SU-DHL-6 (cell line): ENCODE measurements at regions not wholly inside any gene's neighbourhood (a gene's known extent, or its start where the extent isn't known, plus 50 kb on each side); places are given as distances from the start of the nearest gene placed in this dataset.

Experiments used
- H2AFZ ChIP-seq: fragments of 200-600 bp; sonication (generic); 2 replicates; pipeline ENCODE4 v1.6.1; 2014; ENCODE audit warnings: low read depth, mild to moderate bottlenecking, moderate library complexity, mixed read lengths, antibody characterized with exemption, low read length; ENCODE audit not compliant: severe bottlenecking
- H3F3A ChIP-seq: fragments of 200-600 bp; shearing (Covaris generic); 2 replicates; pipeline ENCODE4 v1.6.0; 2016; ENCODE audit warnings: antibody characterized with exemption, mild to moderate bottlenecking; ENCODE audit not compliant: insufficient read depth
- H3K27ac ChIP-seq: fragments of 200-600 bp; sonication (generic); 2 replicates; pipeline ENCODE4 v1.5.1; 2016; ENCODE audit warnings: low read depth, mild to moderate bottlenecking, low read length, moderate library complexity, mixed read lengths
- H3K27me3 ChIP-seq: fragments of 200-600 bp; sonication (generic), shearing (Covaris generic); 2 replicates; pipeline ENCODE4 v1.6.0; 2014; ENCODE audit warnings: mild to moderate bottlenecking, low read length
- H3K36me3 ChIP-seq: fragments of 200-600 bp; sonication (generic); 2 replicates; pipeline ENCODE4 v1.6.1; 2014; ENCODE audit warnings: mild to moderate bottlenecking, low read length, mixed read lengths
- H3K4me2 ChIP-seq: fragments of 300-600, 200-600 bp; shearing (Covaris generic), sonication (generic); 2 replicates; pipeline ENCODE4 v1.6.0; 2014; ENCODE audit warnings: low read length, low read depth, mild to moderate bottlenecking; ENCODE audit not compliant: poor library complexity, severe bottlenecking
- H3K4me3 ChIP-seq: fragments of 200-600 bp; sonication (generic); 2 replicates; pipeline ENCODE4 v1.5.1; 2014; ENCODE audit warnings: antibody characterized with exemption, low read length, mild to moderate bottlenecking, mixed read lengths; ENCODE audit not compliant: insufficient read depth, poor library complexity, severe bottlenecking
- H3K79me2 ChIP-seq: fragments of 200-600 bp; sonication (generic); 2 replicates; pipeline ENCODE4 v1.6.1; 2014; ENCODE audit warnings: mild to moderate bottlenecking, low read length, moderate library complexity; ENCODE audit not compliant: insufficient read depth
- H3K9ac ChIP-seq: fragments of 200-600 bp; sonication (generic); 2 replicates; pipeline ENCODE4 v1.7.0; 2014; ENCODE audit warnings: mild to moderate bottlenecking, low read length
- H3K9me2 ChIP-seq: fragments of 200-600 bp; sonication (generic); replicated peaks from 2 replicates; pipeline ENCODE4 v1.6.1; 2014; ENCODE audit warnings: low read length; ENCODE audit not compliant: insufficient read depth
- H3K9me3 ChIP-seq: fragments of 200-600 bp; sonication (generic); 2 replicates; pipeline ENCODE4 v1.6.1; 2014; ENCODE audit warnings: low read length, mixed read lengths; ENCODE audit not compliant: insufficient read depth
- H4K20me1 ChIP-seq: fragments of 200-600 bp; sonication (generic); 2 replicates; pipeline ENCODE4 v1.6.1; 2014; ENCODE audit warnings: low read depth, mild to moderate bottlenecking, antibody characterized with exemption, low read length, moderate library complexity, mixed read lengths
- CTCF ChIP-seq: fragments of 200-600 bp; sonication (generic); IDR thresholded peaks from one replicate; pipeline ENCODE4 v1.5.1; 2017; ENCODE audit warnings: antibody characterized with exemption, mild to moderate bottlenecking, low read length, moderate library complexity; ENCODE audit not compliant: insufficient read depth, poor library complexity, severe bottlenecking
- EZH2phosphoT487 ChIP-seq: fragments of 200-600 bp; sonication (generic), shearing (Covaris generic); conservative IDR thresholded peaks from 2 replicates; pipeline ENCODE4 v1.6.1; 2018; ENCODE audit warnings: mild to moderate bottlenecking, antibody characterized with exemption, low read length, moderate library complexity, mixed read lengths

DNA sequence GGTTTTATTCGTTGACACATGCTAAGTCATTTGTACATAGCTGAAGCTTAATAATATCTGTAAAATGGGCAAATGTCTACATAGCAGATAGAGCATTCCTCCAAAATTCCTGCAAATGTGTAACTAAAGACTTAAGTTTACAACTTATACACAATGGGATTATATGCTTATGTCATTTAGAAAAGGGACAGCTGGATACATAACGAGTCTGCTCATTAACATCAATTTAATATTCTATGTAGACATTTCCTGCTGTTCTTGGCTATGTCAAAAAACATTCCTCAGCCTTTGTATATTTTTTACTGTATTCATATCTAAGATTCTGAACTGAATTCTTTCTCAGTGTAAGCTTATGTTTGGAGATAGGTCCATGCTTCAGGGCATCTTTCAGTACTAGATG is 762.2 kb downstream of the NR2F2 start:
- Histone ChIP-seq H2AFZ (no peak overlapping the region), H3K9me3 (no peaks in the 10 kb centered on the region), H3K9me2 (no peaks in the 10 kb centered on the region), H3F3A (no peaks in the 10 kb centered on the region), H3K27ac (no peak overlapping the region), H3K4me3 (no peak overlapping the region), H3K36me3 (no peaks in the 10 kb centered on the region), H3K9ac (no peak overlapping the region), H3K4me2 (no peak overlapping the region), H3K27me3 (no peaks in the 10 kb centered on the region), H3K79me2 (no peaks in the 10 kb centered on the region), H4K20me1 (no peaks in the 10 kb centered on the region)
- TF ChIP-seq CTCF: no peak
- TF ChIP-seq EZH2phosphoT487: no peak

DNA sequence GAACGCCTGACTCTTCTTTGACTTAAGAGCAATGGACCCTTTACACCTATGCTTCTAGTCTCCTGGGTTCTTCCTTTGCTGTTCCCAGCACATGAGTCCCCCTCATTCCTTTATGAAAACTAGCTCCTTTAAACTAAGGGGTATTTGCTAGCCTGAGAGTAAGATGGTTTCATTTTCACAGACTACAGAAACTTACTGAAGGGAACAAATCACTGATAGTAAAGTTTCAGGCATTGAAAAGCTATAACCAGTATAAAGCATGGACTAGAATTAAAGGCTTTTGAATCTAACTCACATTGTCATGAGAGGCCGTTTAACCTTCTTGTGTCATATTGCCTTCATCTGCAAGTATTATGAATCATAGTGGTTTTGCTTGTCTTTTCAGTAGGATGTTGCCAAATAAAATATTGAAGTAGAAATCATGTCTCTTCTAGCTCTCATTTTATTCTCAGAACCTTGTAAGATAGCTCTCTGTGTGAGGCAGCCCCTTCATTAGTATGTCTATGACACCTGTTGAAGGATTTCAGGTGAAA is 765.9 kb downstream of the NR2F2 start:
- Histone ChIP-seq H3K9me3 (no peaks in the 10 kb centered on the region), H3K4me2 (no peak overlapping the region), H3K9me2 (no peaks in the 10 kb centered on the region), H3K27ac (no peak overlapping the region), H3K4me3 (no peak overlapping the region), H3F3A (no peaks in the 10 kb centered on the region), H2AFZ (no peak overlapping the region), H3K79me2 (no peaks in the 10 kb centered on the region), H3K36me3 (no peaks in the 10 kb centered on the region), H3K27me3 (no peaks in the 10 kb centered on the region), H3K9ac (no peak overlapping the region), H4K20me1 (no peaks in the 10 kb centered on the region)
- TF ChIP-seq CTCF (no peak), EZH2phosphoT487 (no peak)

GRCh38 chr15:97099040-97099439 is 768.5 kb downstream of the NR2F2 start:
- no peaks in the 10 kb centered on the region for H3K9me3 ChIP-seq
- no peaks in the 10 kb centered on the region for H3K27me3 ChIP-seq

More at GRCh38 chr15:97099040-97099439, 768.5 kb downstream of the NR2F2 start:
- H3K9me2 ChIP-seq: no peaks in the 10 kb centered on the region
- H3K4me2 ChIP-seq: no peak overlapping the region
- no peak for TF ChIP-seq EZH2phosphoT487
- TF ChIP-seq CTCF: no peak
- no peaks in the 10 kb centered on the region for H3F3A ChIP-seq
- H3K36me3 ChIP-seq: no peaks in the 10 kb centered on the region
- no peaks in the 10 kb centered on the region for H4K20me1 ChIP-seq
- no peak overlapping the region for H3K9ac ChIP-seq
- no peak overlapping the region for H3K4me3 ChIP-seq
- no peaks in the 10 kb centered on the region for H3K79me2 ChIP-seq
- no peak overlapping the region for H2AFZ ChIP-seq
- H3K27ac ChIP-seq: no peak overlapping the region
